ENCODE measurements at regions not wholly inside any gene's neighbourhood (a gene's known extent, or its start where the extent isn't known, plus 50 kb on each side); places are given as distances from the start of the nearest gene placed in this dataset.

DNA sequence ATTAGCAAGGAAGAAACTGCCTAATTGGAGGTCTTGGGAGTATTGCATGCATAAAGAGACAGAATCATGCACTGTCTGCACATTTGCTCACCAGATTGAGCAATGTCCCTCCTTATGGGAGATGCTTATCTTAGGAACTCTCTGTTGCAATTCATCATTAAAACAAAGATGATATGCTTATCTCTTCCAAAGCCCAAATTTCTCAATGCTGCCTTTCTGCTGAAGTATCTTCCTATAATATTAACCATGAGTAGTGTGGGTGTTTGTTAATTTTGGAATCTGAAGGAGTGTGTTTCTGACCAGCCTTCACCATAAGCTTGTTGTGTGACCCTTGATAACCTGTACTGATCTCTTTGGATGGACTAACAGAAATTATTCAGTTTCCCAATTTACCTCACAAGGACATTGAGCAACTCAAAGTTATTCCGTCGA, 1257.6 kb upstream of the FLRT2 start:
- no peaks in the 10 kb centered on the region for H3K36me3 ChIP-seq
- H3K4me3 ChIP-seq (ENCODE audit: low read depth in 1 of 2, low read length in 1 of 2), result no peak overlapping the region
- no peaks in the 10 kb centered on the region for H3K4me1 ChIP-seq (ENCODE audit: control insufficient read depth in 1 of 2, insufficient read depth in 1 of 2, low read depth in 1 of 2, low read length in 1 of 2)
- no peak overlapping the region for H3K27ac ChIP-seq
- H3K9me3 ChIP-seq, result no peaks in the 10 kb centered on the region
- TF ChIP-seq, protein P1, sequence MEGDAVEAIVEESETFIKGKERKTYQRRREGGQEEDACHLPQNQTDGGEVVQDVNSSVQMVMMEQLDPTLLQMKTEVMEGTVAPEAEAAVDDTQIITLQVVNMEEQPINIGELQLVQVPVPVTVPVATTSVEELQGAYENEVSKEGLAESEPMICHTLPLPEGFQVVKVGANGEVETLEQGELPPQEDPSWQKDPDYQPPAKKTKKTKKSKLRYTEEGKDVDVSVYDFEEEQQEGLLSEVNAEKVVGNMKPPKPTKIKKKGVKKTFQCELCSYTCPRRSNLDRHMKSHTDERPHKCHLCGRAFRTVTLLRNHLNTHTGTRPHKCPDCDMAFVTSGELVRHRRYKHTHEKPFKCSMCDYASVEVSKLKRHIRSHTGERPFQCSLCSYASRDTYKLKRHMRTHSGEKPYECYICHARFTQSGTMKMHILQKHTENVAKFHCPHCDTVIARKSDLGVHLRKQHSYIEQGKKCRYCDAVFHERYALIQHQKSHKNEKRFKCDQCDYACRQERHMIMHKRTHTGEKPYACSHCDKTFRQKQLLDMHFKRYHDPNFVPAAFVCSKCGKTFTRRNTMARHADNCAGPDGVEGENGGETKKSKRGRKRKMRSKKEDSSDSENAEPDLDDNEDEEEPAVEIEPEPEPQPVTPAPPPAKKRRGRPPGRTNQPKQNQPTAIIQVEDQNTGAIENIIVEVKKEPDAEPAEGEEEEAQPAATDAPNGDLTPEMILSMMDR (IDR thresholded peaks at IDR 0.05), result no peak
- no peaks in the 10 kb centered on the region for H3K27me3 ChIP-seq

DNA sequence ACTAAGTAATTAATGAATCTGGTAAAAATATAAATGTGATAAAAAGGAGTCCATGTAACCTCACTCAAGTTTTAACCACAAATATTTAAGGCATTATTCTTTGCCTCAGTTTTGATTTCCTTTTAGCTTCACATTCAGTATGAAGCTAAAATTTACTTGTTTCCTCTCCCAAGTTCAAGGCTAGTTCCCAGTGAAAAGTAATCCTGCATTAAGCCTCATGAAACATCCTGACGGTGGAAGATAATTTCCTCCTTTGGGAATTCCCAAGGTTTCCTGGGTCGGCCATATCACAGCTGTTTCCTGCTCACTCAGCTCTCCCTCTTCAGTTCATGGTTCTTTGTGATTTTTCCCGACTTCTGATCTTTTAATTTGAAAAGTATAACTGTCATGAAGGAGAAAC, 1256.8 kb upstream of the FLRT2 start:
- H3K4me3 ChIP-seq (ENCODE audit: low read depth in 1 of 2, low read length in 1 of 2), result no peak overlapping the region
- TF ChIP-seq, protein P1 (IDR thresholded peaks at IDR 0.05), result no peak
- no peaks in the 10 kb centered on the region for H3K9me3 ChIP-seq
- no peaks in the 10 kb centered on the region for H3K36me3 ChIP-seq
- no peaks in the 10 kb centered on the region for H3K27me3 ChIP-seq
- no peak overlapping the region for H3K27ac ChIP-seq
- H3K4me1 ChIP-seq (ENCODE audit: control insufficient read depth in 1 of 2, insufficient read depth in 1 of 2, low read depth in 1 of 2, low read length in 1 of 2), result no peaks in the 10 kb centered on the region

DNA sequence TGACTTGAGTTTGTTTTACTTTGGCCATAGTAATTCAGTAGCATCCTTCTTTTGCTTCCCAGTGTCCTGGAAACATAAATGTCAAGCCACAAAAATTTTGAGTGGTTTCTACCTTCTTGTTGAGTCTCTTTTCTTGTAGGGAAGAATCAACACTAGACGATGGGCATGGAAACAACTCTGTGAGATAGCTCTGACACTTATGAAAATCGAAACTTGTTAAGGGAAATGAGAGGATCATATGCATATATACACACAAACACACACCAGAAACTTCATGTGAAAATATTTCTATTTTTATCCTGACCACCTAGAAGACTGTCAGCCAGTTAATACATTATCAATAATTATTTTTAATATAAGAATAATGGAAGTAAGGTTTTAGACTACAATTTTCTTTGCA, 1247.3 kb upstream of the FLRT2 start:
- TF ChIP-seq, protein P1 (IDR thresholded peaks at IDR 0.05), result no peak
- Histone ChIP-seq H3K4me3 (ENCODE audit: low read depth in 1 of 2, low read length in 1 of 2) (no peak overlapping the region), H3K9me3 (no peaks in the 10 kb centered on the region), H3K27me3 (no peaks in the 10 kb centered on the region), H3K27ac (no peak overlapping the region), H3K4me1 (ENCODE audit: control insufficient read depth in 1 of 2, insufficient read depth in 1 of 2, low read depth in 1 of 2, low read length in 1 of 2) (no peaks in the 10 kb centered on the region), H3K36me3 (no peaks in the 10 kb centered on the region)

DNA sequence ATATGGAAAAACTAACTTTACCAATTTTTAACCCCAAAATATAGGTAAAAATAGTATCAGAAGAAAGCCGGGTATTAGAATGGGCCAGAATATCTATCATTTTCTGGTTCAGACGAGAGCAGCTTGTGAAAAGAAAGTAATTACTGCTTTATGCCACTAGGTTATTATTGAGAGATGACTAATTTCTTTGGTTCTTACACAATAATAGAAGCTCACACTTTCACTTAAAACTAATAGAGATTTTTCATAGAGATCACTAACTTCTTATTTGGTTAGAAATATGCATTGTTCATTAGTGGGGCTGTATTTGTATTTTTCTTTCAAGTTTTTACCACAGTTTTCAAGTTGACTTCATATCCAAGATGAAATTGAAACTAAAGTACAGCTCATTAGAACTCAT, 1241.2 kb upstream of the FLRT2 start:
- no peaks in the 10 kb centered on the region for H3K4me1 ChIP-seq (ENCODE audit: control insufficient read depth in 1 of 2, insufficient read depth in 1 of 2, low read depth in 1 of 2, low read length in 1 of 2)
- TF ChIP-seq, protein P1 (IDR thresholded peaks at IDR 0.05), result no peak
- H3K36me3 ChIP-seq, result no peaks in the 10 kb centered on the region
- no peak overlapping the region for H3K4me3 ChIP-seq (ENCODE audit: low read depth in 1 of 2, low read length in 1 of 2)
- no peak overlapping the region for H3K27ac ChIP-seq
- no peaks in the 10 kb centered on the region for H3K27me3 ChIP-seq
- H3K9me3 ChIP-seq, result no peaks in the 10 kb centered on the region

DNA sequence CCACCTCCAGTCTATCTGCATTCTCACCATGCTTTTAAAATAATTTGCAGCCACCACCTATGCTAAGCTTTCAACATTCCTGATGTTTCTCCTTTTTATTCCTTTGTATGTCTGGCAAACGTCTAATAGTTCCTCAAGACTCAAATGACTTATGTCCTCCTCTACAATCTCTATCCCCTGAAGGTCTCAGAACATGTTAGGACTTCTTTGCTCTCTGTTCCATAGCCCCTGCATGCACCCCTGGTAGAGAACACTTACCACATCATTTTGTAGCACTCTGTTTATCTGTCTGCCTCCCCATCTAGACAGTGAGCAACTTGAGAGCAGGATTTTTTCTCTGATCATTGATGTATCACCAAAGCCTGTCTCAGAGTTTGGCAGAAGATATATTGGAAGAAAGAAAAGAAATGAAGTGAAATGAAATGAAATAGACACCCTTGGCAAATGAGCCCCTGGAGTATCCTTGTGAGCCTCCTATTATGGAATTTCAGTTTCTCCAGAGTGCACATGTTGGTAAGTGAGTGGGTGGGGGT, 1231.2 kb upstream of the FLRT2 start:
- no peaks in the 10 kb centered on the region for H3K36me3 ChIP-seq
- TF ChIP-seq, protein P1 (IDR thresholded peaks at IDR 0.05), result no peak
- H3K9me3 ChIP-seq, result no peaks in the 10 kb centered on the region
- H3K27me3 ChIP-seq, result no peaks in the 10 kb centered on the region
- no peak overlapping the region for H3K4me3 ChIP-seq (ENCODE audit: low read depth in 1 of 2, low read length in 1 of 2)
- no peak overlapping the region for H3K27ac ChIP-seq
- H3K4me1 ChIP-seq (ENCODE audit: control insufficient read depth in 1 of 2, insufficient read depth in 1 of 2, low read depth in 1 of 2, low read length in 1 of 2), result no peaks in the 10 kb centered on the region

DNA sequence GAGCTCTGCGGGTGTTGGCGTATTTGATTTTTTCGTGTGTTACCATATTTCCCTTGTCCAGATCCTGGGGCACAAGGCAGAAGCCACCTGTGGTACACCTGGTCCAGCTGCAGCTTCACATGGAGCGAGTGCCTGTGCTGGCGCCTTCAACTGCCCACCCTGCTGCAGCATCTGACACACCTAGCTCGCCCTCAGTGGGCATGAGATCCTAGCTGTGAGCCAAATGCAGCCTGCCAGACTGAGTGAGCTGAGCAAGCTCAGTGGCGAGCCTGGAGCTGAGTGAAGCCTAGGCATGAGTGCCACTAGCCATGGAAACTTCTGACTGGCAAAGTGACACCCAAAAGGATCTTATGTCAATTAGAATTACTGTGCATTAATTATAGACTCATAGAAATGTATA, 1226.8 kb upstream of the FLRT2 start:
- H3K4me3 ChIP-seq (ENCODE audit: low read depth in 1 of 2, low read length in 1 of 2), result no peak overlapping the region
- no peaks in the 10 kb centered on the region for H3K4me1 ChIP-seq (ENCODE audit: control insufficient read depth in 1 of 2, insufficient read depth in 1 of 2, low read depth in 1 of 2, low read length in 1 of 2)
- TF ChIP-seq, protein P1 (IDR thresholded peaks at IDR 0.05), result no peak
- no peaks in the 10 kb centered on the region for H3K36me3 ChIP-seq
- H3K27ac ChIP-seq, result no peak overlapping the region
- no peaks in the 10 kb centered on the region for H3K27me3 ChIP-seq
- no peaks in the 10 kb centered on the region for H3K9me3 ChIP-seq
